T-helper 1 cell (primary cell): ENCODE measurements at regions not wholly inside any gene's neighbourhood (a gene's known extent, or its start where the extent isn't known, plus 50 kb on each side); places are given as distances from the start of the nearest gene placed in this dataset.
"Not testable (repeated sequence)": the region's sequence is repeated elsewhere in the genome, so short reads cannot be mapped to it uniquely, and the experiment has no call there.

ENCODE experiments used
- DNase-seq, 5 donors: peaks; one replicate each; pipeline ENCODE4 v3.0.0-alpha.2; 2012 to 2020

- DNase-seq, result no peak
These were observed 236.9 kb downstream of the BCAS1 start for GRCh38 chr20:53833333-53834061.

- no peak for DNase-seq
These were observed 237.9 kb downstream of the BCAS1 start for GRCh38 chr20:53832499-53832898.

- no peak for DNase-seq
These were observed 238.2 kb upstream of the ZNF217 start for GRCh38 chr20:53831812-53832211.

GRCh38 chr20:53831228-53831627 lies 237.6 kb upstream of the ZNF217 start:
- no peak for DNase-seq

GRCh38 chr20:53829724-53830521 lies 236.3 kb upstream of the ZNF217 start:
- no peak for DNase-seq

GRCh38 chr20:53829255-53829723 lies 235.7 kb upstream of the ZNF217 start:
- no peak for DNase-seq

GRCh38 chr20:53828682-53829254 lies 235.1 kb upstream of the ZNF217 start:
- DNase-seq, result no peak

GRCh38 chr20:53828088-53828681 lies 234.5 kb upstream of the ZNF217 start:
- DNase-seq, result no peak

- no peak for DNase-seq
These were observed 233.9 kb upstream of the ZNF217 start for GRCh38 chr20:53827292-53828087.

- no peak for DNase-seq
These were observed 233.1 kb upstream of the ZNF217 start for GRCh38 chr20:53826597-53827291.

- no peak for DNase-seq
These were observed 232.5 kb upstream of the ZNF217 start for GRCh38 chr20:53826090-53826489.

- no peak for DNase-seq
These were observed 231.6 kb upstream of the ZNF217 start for GRCh38 chr20:53825282-53825681.

GRCh38 chr20:53824779-53825178 lies 231.1 kb upstream of the ZNF217 start:
- DNase-seq, result no peak

- no peak for DNase-seq
These were observed 229.6 kb upstream of the ZNF217 start for GRCh38 chr20:53823121-53823764.

GRCh38 chr20:53822534-53822933 lies 228.9 kb upstream of the ZNF217 start:
- DNase-seq, result no peak

GRCh38 chr20:53819973-53820451 lies 226.4 kb upstream of the ZNF217 start:
- DNase-seq, result no peak

GRCh38 chr20:53818457-53819177 lies 225.0 kb upstream of the ZNF217 start:
- DNase-seq, result no peak

GRCh38 chr20:53817513-53817912 lies 223.9 kb upstream of the ZNF217 start:
- not testable (repeated sequence) for DNase-seq

- DNase-seq, result no peak
These were observed 223.3 kb upstream of the ZNF217 start for GRCh38 chr20:53816872-53817398.

GRCh38 chr20:53815509-53815908 lies 221.9 kb upstream of the ZNF217 start:
- no peak for DNase-seq
